B cell (primary cell): ENCODE measurements at regions not wholly inside any gene's neighbourhood (a gene's known extent, or its start where the extent isn't known, plus 50 kb on each side); places are given as distances from the start of the nearest gene placed in this dataset.

ENCODE experiments used
- EZH2 ChIP-seq: IDR thresholded peaks from 2 replicates; pipeline ENCODE4 v1.6.1; 2012; ENCODE audit warnings: borderline replicate concordance, low read depth, mild to moderate bottlenecking, moderate library complexity, low read length; ENCODE audit not compliant: insufficient read depth, poor library complexity, severe bottlenecking
- TF ChIP-seq, protein P1 (sequence below): fragments of 200-600 bp; IDR thresholded peaks from one replicate; pipeline ENCODE4 v1.8.0; 2022; ENCODE audit warnings: antibody characterized with exemption, mild to moderate bottlenecking

DNA sequence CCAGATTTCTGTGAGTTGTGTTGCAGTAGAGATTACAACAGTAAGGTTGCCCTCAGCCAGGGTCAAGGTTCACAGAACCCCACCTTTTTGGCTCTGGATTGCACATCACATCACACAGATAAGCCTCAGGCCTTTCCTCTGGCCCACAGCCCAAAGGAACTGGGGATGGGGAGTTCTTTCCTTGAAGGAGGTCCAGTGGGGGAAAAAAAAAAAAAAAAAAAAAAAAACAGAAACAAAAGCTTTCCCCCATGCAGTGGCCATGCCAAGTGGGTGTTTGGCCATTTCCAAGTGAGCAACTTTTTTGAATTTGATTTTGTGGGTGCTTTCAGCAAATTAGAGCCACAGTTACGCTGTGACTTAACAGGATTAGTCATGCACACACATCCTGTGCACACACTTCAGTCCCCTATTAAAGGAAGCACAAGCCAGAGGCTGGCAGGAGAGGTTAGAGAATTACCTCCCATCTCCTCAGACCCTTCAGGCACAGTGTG, 79.3 kb upstream of the NANOS1 start:
- TF ChIP-seq EZH2 = no peak
- TF ChIP-seq, protein P1, sequence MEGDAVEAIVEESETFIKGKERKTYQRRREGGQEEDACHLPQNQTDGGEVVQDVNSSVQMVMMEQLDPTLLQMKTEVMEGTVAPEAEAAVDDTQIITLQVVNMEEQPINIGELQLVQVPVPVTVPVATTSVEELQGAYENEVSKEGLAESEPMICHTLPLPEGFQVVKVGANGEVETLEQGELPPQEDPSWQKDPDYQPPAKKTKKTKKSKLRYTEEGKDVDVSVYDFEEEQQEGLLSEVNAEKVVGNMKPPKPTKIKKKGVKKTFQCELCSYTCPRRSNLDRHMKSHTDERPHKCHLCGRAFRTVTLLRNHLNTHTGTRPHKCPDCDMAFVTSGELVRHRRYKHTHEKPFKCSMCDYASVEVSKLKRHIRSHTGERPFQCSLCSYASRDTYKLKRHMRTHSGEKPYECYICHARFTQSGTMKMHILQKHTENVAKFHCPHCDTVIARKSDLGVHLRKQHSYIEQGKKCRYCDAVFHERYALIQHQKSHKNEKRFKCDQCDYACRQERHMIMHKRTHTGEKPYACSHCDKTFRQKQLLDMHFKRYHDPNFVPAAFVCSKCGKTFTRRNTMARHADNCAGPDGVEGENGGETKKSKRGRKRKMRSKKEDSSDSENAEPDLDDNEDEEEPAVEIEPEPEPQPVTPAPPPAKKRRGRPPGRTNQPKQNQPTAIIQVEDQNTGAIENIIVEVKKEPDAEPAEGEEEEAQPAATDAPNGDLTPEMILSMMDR = no peak
